Activated CD4-positive, alpha-beta T cell treated with anti-CD3 and anti-CD28 coated beads, Interleukin-2, amount 10 ng/mL, durations not matched to agents 24 days and 14 days (primary cell): ENCODE measurements at regions not wholly inside any gene's neighbourhood (a gene's known extent, or its start where the extent isn't known, plus 50 kb on each side); places are given as distances from the start of the nearest gene placed in this dataset.
"Not testable (repeated sequence)": the region's sequence is repeated elsewhere in the genome, so short reads cannot be mapped to it uniquely, and the experiment has no call there.

ENCODE experiments used
- DNase-seq: peaks from one replicate; pipeline ENCODE4 v3.0.0; 2022
- H3K27ac Mint-ChIP-seq: one replicate; pipeline ENCODE4 v1.8.0; 2022; ENCODE audit warnings: mild to moderate bottlenecking, mixed read lengths
- H3K27me3 Mint-ChIP-seq: one replicate; pipeline ENCODE4 v1.8.0; 2022; ENCODE audit warnings: mixed read lengths
- H3K36me3 Mint-ChIP-seq: one replicate; pipeline ENCODE4 v1.8.0; 2022; ENCODE audit warnings: low read depth, mild to moderate bottlenecking, mixed read lengths
- H3K4me1 Mint-ChIP-seq: one replicate; pipeline ENCODE4 v1.8.0; 2021; ENCODE audit warnings: mixed read lengths
- H3K4me3 Mint-ChIP-seq: one replicate; pipeline ENCODE4 v1.8.0; 2022; ENCODE audit warnings: mild to moderate bottlenecking, moderate library complexity, mixed read lengths
- H3K9me3 Mint-ChIP-seq: one replicate; pipeline ENCODE4 v1.8.0; 2021; ENCODE audit warnings: mixed read lengths
- intact Hi-C: fragments of 100-400 bp; cut with micrococcal nuclease; formaldehyde crosslinking; loops from one replicate; pipeline ENCODE4 v1.15.1; 2023

- intact Hi-C loops, result no loop called here
- no peak for DNase-seq
- H3K4me1 Mint-ChIP-seq, result no peaks in the 10 kb centered on the region
- no peaks in the 10 kb centered on the region for H3K27me3 Mint-ChIP-seq
- no peaks in the 10 kb centered on the region for H3K36me3 Mint-ChIP-seq
- no peaks in the 10 kb centered on the region for H3K9me3 Mint-ChIP-seq
- no peak overlapping the region for H3K27ac Mint-ChIP-seq
- no peak overlapping the region for H3K4me3 Mint-ChIP-seq
These were observed 1120.7 kb downstream of the DIAPH3 start for GRCh38 chr13:59043016-59043415.

GRCh38 chr13:59047546-59047945 lies 1116.2 kb downstream of the DIAPH3 start:
- H3K27ac Mint-ChIP-seq, result no peak overlapping the region
- DNase-seq, result no peak
- H3K27me3 Mint-ChIP-seq, result no peaks in the 10 kb centered on the region
- H3K9me3 Mint-ChIP-seq, result no peaks in the 10 kb centered on the region
- H3K36me3 Mint-ChIP-seq, result no peaks in the 10 kb centered on the region
- intact Hi-C loops, result no loop called here
- H3K4me1 Mint-ChIP-seq, result no peaks in the 10 kb centered on the region
- H3K4me3 Mint-ChIP-seq, result no peak overlapping the region

GRCh38 chr13:59061621-59062020 lies 1102.1 kb downstream of the DIAPH3 start:
- H3K4me1 Mint-ChIP-seq, result no peaks in the 10 kb centered on the region
- H3K9me3 Mint-ChIP-seq, result no peaks in the 10 kb centered on the region
- no peaks in the 10 kb centered on the region for H3K27me3 Mint-ChIP-seq
- H3K36me3 Mint-ChIP-seq, result no peaks in the 10 kb centered on the region
- H3K4me3 Mint-ChIP-seq, result no peak overlapping the region
- no peak for DNase-seq
- intact Hi-C loops, result no loop called here
- no peak overlapping the region for H3K27ac Mint-ChIP-seq

GRCh38 chr13:59064042-59064441 lies 1099.7 kb downstream of the DIAPH3 start:
- intact Hi-C loops, result no loop called here
- no peaks in the 10 kb centered on the region for H3K4me1 Mint-ChIP-seq
- no peak overlapping the region for H3K4me3 Mint-ChIP-seq
- H3K27me3 Mint-ChIP-seq, result no peaks in the 10 kb centered on the region
- no peaks in the 10 kb centered on the region for H3K9me3 Mint-ChIP-seq
- no peak overlapping the region for H3K27ac Mint-ChIP-seq
- no peak for DNase-seq
- no peaks in the 10 kb centered on the region for H3K36me3 Mint-ChIP-seq

- H3K4me1 Mint-ChIP-seq, H3K27me3 Mint-ChIP-seq, H3K27ac Mint-ChIP-seq, H3K4me3 Mint-ChIP-seq, H3K36me3 Mint-ChIP-seq, intact Hi-C loops, DNase-seq: not testable (repeated sequence)
- peaks cover 18% of the 10 kb centered on the region for H3K9me3 Mint-ChIP-seq
These were observed 1087.3 kb downstream of the DIAPH3 start for GRCh38 chr13:59076386-59076785.

- intact Hi-C loops, result no loop called here
- Mint-ChIP-seq H3K27me3 (no peaks in the 10 kb centered on the region), H3K27ac (no peak overlapping the region)
These were observed 1077.6 kb downstream of the DIAPH3 start for GRCh38 chr13:59086147-59086546.

GRCh38 chr13:59088716-59089115 lies 1075.0 kb downstream of the DIAPH3 start:
- intact Hi-C loops, result no loop called here
- H3K27me3 Mint-ChIP-seq, result no peaks in the 10 kb centered on the region

More at GRCh38 chr13:59086147-59086546, 1077.6 kb downstream of the DIAPH3 start:
- Mint-ChIP-seq H3K9me3 (no peaks in the 10 kb centered on the region), H3K36me3 (no peaks in the 10 kb centered on the region), H3K4me3 (no peak overlapping the region), H3K4me1 (no peaks in the 10 kb centered on the region)
- no peak for DNase-seq

GRCh38 chr13:59094181-59094580 lies 1069.5 kb downstream of the DIAPH3 start:
- H3K27me3 Mint-ChIP-seq, result no peaks in the 10 kb centered on the region
- no peaks in the 10 kb centered on the region for H3K4me1 Mint-ChIP-seq
- H3K4me3 Mint-ChIP-seq, result no peak overlapping the region
- no peak for DNase-seq
- intact Hi-C loops, result no loop called here
- H3K36me3 Mint-ChIP-seq, result no peaks in the 10 kb centered on the region
- H3K27ac Mint-ChIP-seq, result no peak overlapping the region
- H3K9me3 Mint-ChIP-seq, result no peaks in the 10 kb centered on the region

More at GRCh38 chr13:59088716-59089115, 1075.0 kb downstream of the DIAPH3 start:
- no peaks in the 10 kb centered on the region for H3K9me3 Mint-ChIP-seq
- no peak overlapping the region for H3K4me3 Mint-ChIP-seq
- no peaks in the 10 kb centered on the region for H3K36me3 Mint-ChIP-seq
- H3K4me1 Mint-ChIP-seq, result no peaks in the 10 kb centered on the region
- H3K27ac Mint-ChIP-seq, result no peak overlapping the region
- DNase-seq, result no peak

GRCh38 chr13:59099182-59099974 lies 1064.3 kb downstream of the DIAPH3 start:
- no peaks in the 10 kb centered on the region for H3K9me3 Mint-ChIP-seq
- H3K27ac Mint-ChIP-seq, result no peak overlapping the region
- no peaks in the 10 kb centered on the region for H3K27me3 Mint-ChIP-seq
- no peaks in the 10 kb centered on the region for H3K36me3 Mint-ChIP-seq
- intact Hi-C loops, result no loop called here
- no peaks in the 10 kb centered on the region for H3K4me1 Mint-ChIP-seq
- no peak for DNase-seq
- H3K4me3 Mint-ChIP-seq, result no peak overlapping the region

- Mint-ChIP-seq H3K27me3 (no peaks in the 10 kb centered on the region), H3K9me3 (no peaks in the 10 kb centered on the region)
- no peak for DNase-seq
These were observed 1060.5 kb downstream of the DIAPH3 start for GRCh38 chr13:59103004-59103768.

GRCh38 chr13:59111751-59112171 lies 1052.0 kb downstream of the DIAPH3 start:
- Mint-ChIP-seq H3K27me3 (no peaks in the 10 kb centered on the region), H3K9me3 (no peaks in the 10 kb centered on the region), H3K4me3 (no peak overlapping the region), H3K27ac (no peak overlapping the region), H3K4me1 (no peaks in the 10 kb centered on the region), H3K36me3 (no peaks in the 10 kb centered on the region)
- DNase-seq, result no peak
- intact Hi-C loops, result no loop called here

More at GRCh38 chr13:59103004-59103768, 1060.5 kb downstream of the DIAPH3 start:
- Mint-ChIP-seq H3K36me3 (no peaks in the 10 kb centered on the region), H3K4me3 (no peak overlapping the region), H3K4me1 (no peaks in the 10 kb centered on the region), H3K27ac (no peak overlapping the region)
- intact Hi-C loops, result no loop called here

GRCh38 chr13:59112221-59112718 lies 1051.5 kb downstream of the DIAPH3 start:
- Mint-ChIP-seq H3K36me3 (no peaks in the 10 kb centered on the region), H3K4me1 (no peaks in the 10 kb centered on the region), H3K9me3 (no peaks in the 10 kb centered on the region), H3K4me3 (no peak overlapping the region), H3K27ac (no peak overlapping the region), H3K27me3 (no peaks in the 10 kb centered on the region)
- no peak for DNase-seq
- intact Hi-C loops, result no loop called here

GRCh38 chr13:59119475-59119874 lies 1044.3 kb downstream of the DIAPH3 start:
- intact Hi-C loops, result no loop called here
- H3K4me3 Mint-ChIP-seq, result no peak overlapping the region
- no peaks in the 10 kb centered on the region for H3K9me3 Mint-ChIP-seq
- no peak overlapping the region for H3K27ac Mint-ChIP-seq
- no peak for DNase-seq
- H3K27me3 Mint-ChIP-seq, result no peaks in the 10 kb centered on the region
- H3K36me3 Mint-ChIP-seq, result no peaks in the 10 kb centered on the region
- no peaks in the 10 kb centered on the region for H3K4me1 Mint-ChIP-seq

GRCh38 chr13:59120297-59120843 lies 1043.4 kb downstream of the DIAPH3 start:
- intact Hi-C loops, result no loop called here
- Mint-ChIP-seq H3K36me3 (no peaks in the 10 kb centered on the region), H3K9me3 (no peaks in the 10 kb centered on the region), H3K27me3 (no peaks in the 10 kb centered on the region), H3K4me1 (no peaks in the 10 kb centered on the region), H3K27ac (no peak overlapping the region), H3K4me3 (no peak overlapping the region)
- no peak for DNase-seq
